ENCODE measurements at regions not wholly inside any gene's neighbourhood (a gene's known extent, or its start where the extent isn't known, plus 50 kb on each side); places are given as distances from the start of the nearest gene placed in this dataset.
"Not testable (repeated sequence)": the region's sequence is repeated elsewhere in the genome, so short reads cannot be mapped to it uniquely, and the experiment has no call there.

- no peak for DNase-seq
Observed at GRCh38 chr3:137641879-137642704, 122.0 kb upstream of the SOX14 start.

GRCh38 chr3:137642831-137643230 lies 121.3 kb upstream of the SOX14 start:
- no peak for DNase-seq

- no peak for DNase-seq
Observed at GRCh38 chr3:137647179-137647578, 116.9 kb upstream of the SOX14 start.

GRCh38 chr3:137669519-137670060 lies 94.5 kb upstream of the SOX14 start:
- no peak for DNase-seq

- DNase-seq, result no peak
Observed at GRCh38 chr3:137687181-137687879, 76.8 kb upstream of the SOX14 start.

- DNase-seq, result no peak
Observed at GRCh38 chr3:137692803-137693431, 71.2 kb upstream of the SOX14 start.

GRCh38 chr3:137693791-137694190 lies 70.3 kb upstream of the SOX14 start:
- DNase-seq, result no peak

GRCh38 chr3:137694836-137695235 lies 69.3 kb upstream of the SOX14 start:
- no peak for DNase-seq

- DNase-seq, result no peak
Observed at GRCh38 chr3:137695351-137695750, 68.8 kb upstream of the SOX14 start.

- DNase-seq, result no peak
Observed at GRCh38 chr3:137709011-137709601, 55.0 kb upstream of the SOX14 start.

GRCh38 chr3:137713965-137714364 lies 50.1 kb upstream of the SOX14 start:
- not testable (repeated sequence) for DNase-seq
